A673 (cell line): ENCODE measurements at regions not wholly inside any gene's neighbourhood (a gene's known extent, or its start where the extent isn't known, plus 50 kb on each side); places are given as distances from the start of the nearest gene placed in this dataset.

ENCODE experiments used
- BruUV-seq: library from RNA; stranded (reverse); fragments of 400-500 nt; replicated peaks from 2 replicates; lab custom pipeline; 2021; lab: Mats Ljungman, UMichigan
- CTCF ChIA-PET: fragments of 300-600 bp; sonication (Branson Sonifier 250); formaldehyde crosslinking; loops from one replicate; lab custom pipeline; 2022; ENCODE audit warnings: antibody characterized with exemption; lab: Charles Lee
- POLR2A ChIA-PET: fragments of 300-600 bp; sonication (Branson Sonifier 250); formaldehyde crosslinking; loops from one replicate; lab custom pipeline; 2022; ENCODE audit warnings: antibody characterized with exemption; ENCODE audit not compliant: low non-redundant PET; lab: Charles Lee
- DNase-seq: peaks from one replicate; pipeline ENCODE4 v3.0.0-alpha.2; 2015; ENCODE audit warnings: low spot score
- H3K27ac ChIP-seq: fragments of 200-600 bp; sonication (generic); 2 replicates; pipeline ENCODE4 v1.5.1; 2016; ENCODE audit warnings: mixed run types, low read depth, mild to moderate bottlenecking, mixed read lengths, antibody characterized with exemption, low read length; ENCODE audit not compliant: poor library complexity, severe bottlenecking
- H3K27me3 ChIP-seq: fragments of 200-600 bp; sonication (generic); replicated peaks from 2 replicates; pipeline ENCODE4 v1.6.1; 2017; ENCODE audit warnings: mixed run types, low read depth, mild to moderate bottlenecking, mixed read lengths, antibody characterized with exemption, low read length; ENCODE audit not compliant: insufficient read depth, poor library complexity
- H3K36me3 ChIP-seq: fragments of 200-600 bp; sonication (generic); 2 replicates; pipeline ENCODE4 v1.6.1; 2016; ENCODE audit warnings: mixed run types, mild to moderate bottlenecking, mixed read lengths, antibody characterized with exemption, low read length; ENCODE audit not compliant: insufficient read depth, poor library complexity, severe bottlenecking
- H3K4me1 ChIP-seq: fragments of 200-600 bp; sonication (generic); 2 replicates; pipeline ENCODE4 v1.6.1; 2017; ENCODE audit warnings: mixed run types, mild to moderate bottlenecking, mixed read lengths, antibody characterized with exemption, low read length; ENCODE audit not compliant: insufficient read depth, poor library complexity, severe bottlenecking
- H3K4me3 ChIP-seq: fragments of 200-600 bp; sonication (generic); 2 replicates; pipeline ENCODE4 v1.5.1; 2016; ENCODE audit warnings: low read depth, mixed run types, mild to moderate bottlenecking, mixed read lengths, low read length; ENCODE audit not compliant: poor library complexity, severe bottlenecking
- H3K9me3 ChIP-seq: fragments of 200-600 bp; sonication (generic); 2 replicates; pipeline ENCODE4 v1.6.1; 2016; ENCODE audit warnings: mixed run types, low read depth, mild to moderate bottlenecking, mixed read lengths, antibody characterized with exemption, low read length; ENCODE audit not compliant: poor library complexity, severe bottlenecking
- EZH2 ChIP-seq: fragments of 200-600 bp; sonication (generic); IDR thresholded peaks from 2 replicates; pipeline ENCODE4 v1.6.1; 2017; ENCODE audit warnings: borderline replicate concordance, low read depth, mild to moderate bottlenecking, mixed read lengths, antibody characterized with exemption, low read length; ENCODE audit not compliant: poor library complexity, severe bottlenecking
- intact Hi-C: fragments of 100-400 bp; cut with micrococcal nuclease; formaldehyde crosslinking; loops from one replicate; pipeline ENCODE4 v1.10.0; 2022; ENCODE audit not compliant: unreplicated experiment
- TF ChIP-seq, protein P1 (sequence below): fragments of 300-800, 200-600 bp; sonication (generic); conservative IDR thresholded peaks from 2 replicates; pipeline ENCODE4 v1.5.1; 2017; ENCODE audit warnings: low read depth, mild to moderate bottlenecking, antibody characterized with exemption, low read length, moderate library complexity, mixed read lengths

DNA sequence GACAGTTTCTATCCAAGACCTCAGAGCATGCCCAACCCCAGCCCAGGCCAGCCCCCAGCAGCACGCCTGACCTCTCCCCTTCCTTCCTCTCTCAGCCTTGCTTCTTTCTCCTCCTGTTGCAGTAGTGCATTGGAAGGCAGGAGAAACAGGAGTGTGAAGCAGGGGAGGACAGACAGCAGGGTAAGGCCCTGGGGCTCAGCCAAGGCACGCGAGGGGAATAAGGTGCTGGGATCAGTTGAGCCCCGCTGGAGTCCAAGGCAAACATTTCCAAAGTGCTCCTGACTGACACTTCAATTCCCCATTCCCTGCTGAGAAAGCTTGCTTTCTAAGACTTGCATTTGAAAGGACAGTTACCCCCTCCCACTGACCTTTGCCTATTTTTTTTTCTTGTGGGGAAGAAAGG, 73.1 kb upstream of the OLFM4 start:
- ChIA-PET CTCF (no interaction called here), POLR2A (no interaction called here)
- Histone ChIP-seq H3K27me3 (peaks cover 3% of the 10 kb centered on the region), H3K9me3 (no peaks in the 10 kb centered on the region), H3K4me3 (no peak overlapping the region), H3K36me3 (no peaks in the 10 kb centered on the region), H3K4me1 (no peaks in the 10 kb centered on the region), H3K27ac (no peak overlapping the region)
- BruUV-seq, result no TSS peak
- intact Hi-C loops, result no loop called here
- TF ChIP-seq EZH2, result no peak
- TF ChIP-seq, protein P1, sequence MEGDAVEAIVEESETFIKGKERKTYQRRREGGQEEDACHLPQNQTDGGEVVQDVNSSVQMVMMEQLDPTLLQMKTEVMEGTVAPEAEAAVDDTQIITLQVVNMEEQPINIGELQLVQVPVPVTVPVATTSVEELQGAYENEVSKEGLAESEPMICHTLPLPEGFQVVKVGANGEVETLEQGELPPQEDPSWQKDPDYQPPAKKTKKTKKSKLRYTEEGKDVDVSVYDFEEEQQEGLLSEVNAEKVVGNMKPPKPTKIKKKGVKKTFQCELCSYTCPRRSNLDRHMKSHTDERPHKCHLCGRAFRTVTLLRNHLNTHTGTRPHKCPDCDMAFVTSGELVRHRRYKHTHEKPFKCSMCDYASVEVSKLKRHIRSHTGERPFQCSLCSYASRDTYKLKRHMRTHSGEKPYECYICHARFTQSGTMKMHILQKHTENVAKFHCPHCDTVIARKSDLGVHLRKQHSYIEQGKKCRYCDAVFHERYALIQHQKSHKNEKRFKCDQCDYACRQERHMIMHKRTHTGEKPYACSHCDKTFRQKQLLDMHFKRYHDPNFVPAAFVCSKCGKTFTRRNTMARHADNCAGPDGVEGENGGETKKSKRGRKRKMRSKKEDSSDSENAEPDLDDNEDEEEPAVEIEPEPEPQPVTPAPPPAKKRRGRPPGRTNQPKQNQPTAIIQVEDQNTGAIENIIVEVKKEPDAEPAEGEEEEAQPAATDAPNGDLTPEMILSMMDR, result no peak
- no peak for DNase-seq

DNA sequence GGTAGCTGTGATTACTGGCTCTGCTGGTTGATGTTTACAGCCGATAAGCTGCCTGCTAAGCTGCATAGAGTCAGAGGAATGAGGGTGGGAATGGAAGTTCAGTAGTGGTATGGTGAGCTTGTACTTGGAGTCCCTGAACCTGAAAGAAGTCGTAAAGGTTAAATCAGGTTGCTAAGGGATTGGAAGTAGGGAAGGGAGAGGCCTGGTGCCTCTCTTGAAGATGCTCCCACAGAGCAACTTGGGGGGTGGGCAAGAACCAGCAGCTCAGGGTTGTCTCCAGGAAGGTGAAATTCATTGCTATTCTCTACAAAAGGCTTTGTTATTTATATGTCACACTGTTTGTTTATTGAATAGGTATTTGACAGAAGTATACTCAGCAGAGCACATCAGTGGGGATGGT, 73.8 kb upstream of the OLFM4 start:
- ChIA-PET CTCF (interaction anchor here (1.2 kb wide), 1 partner anchor 13 kb away, joined by 3 read pairs; no protein-coding TSS in a partner anchor), POLR2A (no interaction called here)
- TF ChIP-seq EZH2, result no peak
- TF ChIP-seq, protein P1, result no peak
- Histone ChIP-seq H3K36me3 (no peaks in the 10 kb centered on the region), H3K27ac (no peak overlapping the region), H3K27me3 (peaks cover 3% of the 10 kb centered on the region), H3K9me3 (no peaks in the 10 kb centered on the region), H3K4me1 (no peaks in the 10 kb centered on the region), H3K4me3 (no peak overlapping the region)
- no peak for DNase-seq
- intact Hi-C loops, result no loop called here
- BruUV-seq, result no TSS peak

GRCh38 chr13:52950436-52950956, 78.1 kb upstream of the OLFM4 start:
- POLR2A ChIA-PET, result no interaction called here
- Histone ChIP-seq H3K9me3 (no peaks in the 10 kb centered on the region), H3K27me3 (no peaks in the 10 kb centered on the region), H3K4me1 (no peaks in the 10 kb centered on the region), H3K36me3 (no peaks in the 10 kb centered on the region), H3K27ac (no peak overlapping the region), H3K4me3 (no peak overlapping the region)
- CTCF ChIA-PET, result no interaction called here
- intact Hi-C loops, result no loop called here
- TF ChIP-seq, protein P1, result no peak
- no peak for TF ChIP-seq EZH2
- DNase-seq, result no peak
- BruUV-seq, result no TSS peak
